GM23338 (cell line): ENCODE measurements at regions not wholly inside any gene's neighbourhood (a gene's known extent, or its start where the extent isn't known, plus 50 kb on each side); places are given as distances from the start of the nearest gene placed in this dataset.

ENCODE experiments used
- ATAC-seq: fragments of 200-7000 bp; cut with Tn5 transposase; 3 replicates; pipeline ENCODE4 v1.9.1; 2020
- DNase-seq: peaks from one replicate; pipeline ENCODE4 v3.0.0-alpha.2; 2015; ENCODE audit warnings: low spot score
- H2AFZ ChIP-seq: fragments of 200-600 bp; sonication (generic); 2 replicates; pipeline ENCODE4 v1.8.0; 2016; ENCODE audit warnings: antibody characterized with exemption, mild to moderate bottlenecking, moderate library complexity
- H3F3A ChIP-seq: fragments of 200-600 bp; sonication (generic); replicated peaks from 2 replicates; pipeline ENCODE4 v1.8.0; 2017; ENCODE audit warnings: antibody characterized with exemption, mixed run types, low read depth
- H3K27ac ChIP-seq: fragments of 200-600 bp; sonication (generic); 2 replicates; pipeline ENCODE4 v1.6.1; 2016; ENCODE audit warnings: low read depth
- H3K27me3 ChIP-seq: fragments of 200-600 bp; sonication (generic); 2 replicates; pipeline ENCODE4 v1.8.0; 2016; ENCODE audit warnings: mild to moderate bottlenecking, mixed run types, moderate library complexity; ENCODE audit not compliant: insufficient read depth
- H3K36me3 ChIP-seq: fragments of 200-600 bp; sonication (generic); 2 replicates; pipeline ENCODE4 v1.8.0; 2016; ENCODE audit warnings: mild to moderate bottlenecking; ENCODE audit not compliant: insufficient read depth
- H3K4me1 ChIP-seq: fragments of 200-600 bp; sonication (generic); 2 replicates; pipeline ENCODE4 v1.8.0; 2016; ENCODE audit warnings: mild to moderate bottlenecking, moderate library complexity; ENCODE audit not compliant: insufficient read depth
- H3K4me2 ChIP-seq: fragments of 200-600 bp; sonication (generic); 2 replicates; pipeline ENCODE4 v1.7.1; 2017; ENCODE audit warnings: mixed run types
- H3K4me3 ChIP-seq: fragments of 200-600 bp; sonication (generic); 2 replicates; pipeline ENCODE4 v1.6.1; 2016; ENCODE audit warnings: mixed run types
- H3K79me2 ChIP-seq: fragments of 200-600 bp; sonication (generic); replicated peaks from 2 replicates; pipeline ENCODE4 v1.8.0; 2017; ENCODE audit warnings: mild to moderate bottlenecking; ENCODE audit not compliant: insufficient read depth
- H3K9me2 ChIP-seq: fragments of 200-600 bp; sonication (generic); 2 replicates; pipeline ENCODE4 v1.8.0; 2017; ENCODE audit not compliant: insufficient read depth
- H4K20me1 ChIP-seq: fragments of 200-600 bp; sonication (generic); replicated peaks from 2 replicates; pipeline ENCODE4 v1.8.0; 2017; ENCODE audit warnings: mild to moderate bottlenecking; ENCODE audit not compliant: insufficient read depth
- H3K27ac Mint-ChIP-seq: 2 replicates; pipeline ENCODE4 v1.8.0; 2020; ENCODE audit warnings: inconsistent platforms, mild to moderate bottlenecking, moderate library complexity, mixed read lengths
- H3K27me3 Mint-ChIP-seq: 3 replicates; pipeline ENCODE4 v1.8.0; 2022; ENCODE audit warnings: low read depth, mild to moderate bottlenecking, moderate library complexity, mixed read lengths, inconsistent platforms; ENCODE audit not compliant: insufficient read depth, poor library complexity
- H3K36me3 Mint-ChIP-seq: 3 replicates; pipeline ENCODE4 v1.8.0; 2021; ENCODE audit warnings: low read depth, mild to moderate bottlenecking, inconsistent platforms, moderate library complexity, mixed read lengths
- H3K4me1 Mint-ChIP-seq: 3 replicates; pipeline ENCODE4 v1.8.0; 2020; ENCODE audit warnings: mild to moderate bottlenecking, inconsistent platforms, mixed read lengths
- H3K4me3 Mint-ChIP-seq: 3 replicates; pipeline ENCODE4 v1.8.0; 2021; ENCODE audit warnings: moderate library complexity, mild to moderate bottlenecking, inconsistent platforms, mixed read lengths
- H3K9me3 Mint-ChIP-seq: 3 replicates; pipeline ENCODE4 v1.8.0; 2020; ENCODE audit warnings: moderate library complexity, mild to moderate bottlenecking, inconsistent platforms, mixed read lengths
- CREB1 ChIP-seq: fragments of 250-450 bp; sonication (Bioruptor Pico); IDR thresholded peaks from 2 replicates; pipeline ENCODE4 v1.5.0; 2020; ENCODE audit warnings: low read depth, mild to moderate bottlenecking, moderate library complexity
- ETS1 ChIP-seq: IDR thresholded peaks from 2 replicates; pipeline ENCODE4 v1.6.1; 2016; ENCODE audit warnings: antibody characterized with exemption
- EZH2 ChIP-seq: fragments of 200-600 bp; sonication (generic); IDR thresholded peaks from one replicate; pipeline ENCODE4 v1.8.0; 2017; ENCODE audit warnings: antibody characterized with exemption, mild to moderate bottlenecking, low read depth; ENCODE audit not compliant: unreplicated experiment
- EZH2phosphoT487 ChIP-seq: fragments of 200-600 bp; sonication (generic); IDR thresholded peaks from one replicate; pipeline ENCODE4 v1.8.1; 2018; ENCODE audit warnings: antibody characterized with exemption; ENCODE audit not compliant: unreplicated experiment
- JUNB ChIP-seq: IDR thresholded peaks from one replicate; pipeline ENCODE4 v1.6.1; 2016; ENCODE audit warnings: antibody characterized with exemption; ENCODE audit not compliant: unreplicated experiment
- NANOG ChIP-seq: IDR thresholded peaks from 2 replicates; pipeline ENCODE4 v1.6.1; 2016; ENCODE audit warnings: antibody characterized with exemption, borderline replicate concordance
- POLR2AphosphoS5 ChIP-seq: IDR thresholded peaks from 2 replicates; pipeline ENCODE4 v1.6.1; 2016; ENCODE audit warnings: antibody characterized with exemption, low read depth
- STAT1 ChIP-seq: IDR thresholded peaks from one replicate; pipeline ENCODE4 v1.6.1; 2016; ENCODE audit warnings: antibody characterized with exemption; ENCODE audit not compliant: unreplicated experiment
- ZNF114 ChIP-seq: fragments of 250-450 bp; sonication (Bioruptor Pico); IDR thresholded peaks from 2 replicates; pipeline ENCODE4 v1.5.0; 2020; ENCODE audit warnings: mild to moderate bottlenecking, moderate library complexity
- ZNF331 ChIP-seq: fragments of 250-450 bp; sonication (Bioruptor Pico); IDR thresholded peaks from 2 replicates; pipeline ENCODE4 v1.5.0; 2020; ENCODE audit warnings: low read depth, mild to moderate bottlenecking, moderate library complexity
- ZNF462 ChIP-seq: fragments of 250-450 bp; sonication (Bioruptor Pico); IDR thresholded peaks from 2 replicates; pipeline ENCODE4 v1.5.0; 2020; ENCODE audit warnings: mild to moderate bottlenecking, moderate library complexity
- TF ChIP-seq, protein P1 (sequence below): IDR thresholded peaks from one replicate; pipeline ENCODE4 v1.6.1; 2018; ENCODE audit warnings: antibody characterized with exemption; ENCODE audit not compliant: unreplicated experiment
- TF ChIP-seq, protein P2 (sequence below), 2 experiments: fragments of 200-600 bp in 1 of 2; sonication (generic) in 1 of 2; conservative IDR thresholded peaks; 2 replicates each; pipeline versions ENCODE4 v1.5.1 to v1.6.1; 2016 to 2017; ENCODE audit warnings: antibody characterized with exemption in 2 of 2, low read depth in 2 of 2, mild to moderate bottlenecking in 2 of 2, moderate library complexity in 1 of 2

GRCh38 chr9:29656641-29657406 is 2083.5 kb upstream of the C9orf72 start:
- no peak overlapping the region for H3K4me2 ChIP-seq
- H3K27me3 ChIP-seq, result no peaks in the 10 kb centered on the region
- ATAC-seq (no peak), DNase-seq (no peak)
- no peak for TF ChIP-seq EZH2
- no peak for TF ChIP-seq ZNF331 (CRISPR knock-in tag)
- TF ChIP-seq CREB1, result no peak
- no peak for TF ChIP-seq NANOG
- TF ChIP-seq STAT1, result no peak
- no peak for TF ChIP-seq JUNB
- TF ChIP-seq, protein P1, sequence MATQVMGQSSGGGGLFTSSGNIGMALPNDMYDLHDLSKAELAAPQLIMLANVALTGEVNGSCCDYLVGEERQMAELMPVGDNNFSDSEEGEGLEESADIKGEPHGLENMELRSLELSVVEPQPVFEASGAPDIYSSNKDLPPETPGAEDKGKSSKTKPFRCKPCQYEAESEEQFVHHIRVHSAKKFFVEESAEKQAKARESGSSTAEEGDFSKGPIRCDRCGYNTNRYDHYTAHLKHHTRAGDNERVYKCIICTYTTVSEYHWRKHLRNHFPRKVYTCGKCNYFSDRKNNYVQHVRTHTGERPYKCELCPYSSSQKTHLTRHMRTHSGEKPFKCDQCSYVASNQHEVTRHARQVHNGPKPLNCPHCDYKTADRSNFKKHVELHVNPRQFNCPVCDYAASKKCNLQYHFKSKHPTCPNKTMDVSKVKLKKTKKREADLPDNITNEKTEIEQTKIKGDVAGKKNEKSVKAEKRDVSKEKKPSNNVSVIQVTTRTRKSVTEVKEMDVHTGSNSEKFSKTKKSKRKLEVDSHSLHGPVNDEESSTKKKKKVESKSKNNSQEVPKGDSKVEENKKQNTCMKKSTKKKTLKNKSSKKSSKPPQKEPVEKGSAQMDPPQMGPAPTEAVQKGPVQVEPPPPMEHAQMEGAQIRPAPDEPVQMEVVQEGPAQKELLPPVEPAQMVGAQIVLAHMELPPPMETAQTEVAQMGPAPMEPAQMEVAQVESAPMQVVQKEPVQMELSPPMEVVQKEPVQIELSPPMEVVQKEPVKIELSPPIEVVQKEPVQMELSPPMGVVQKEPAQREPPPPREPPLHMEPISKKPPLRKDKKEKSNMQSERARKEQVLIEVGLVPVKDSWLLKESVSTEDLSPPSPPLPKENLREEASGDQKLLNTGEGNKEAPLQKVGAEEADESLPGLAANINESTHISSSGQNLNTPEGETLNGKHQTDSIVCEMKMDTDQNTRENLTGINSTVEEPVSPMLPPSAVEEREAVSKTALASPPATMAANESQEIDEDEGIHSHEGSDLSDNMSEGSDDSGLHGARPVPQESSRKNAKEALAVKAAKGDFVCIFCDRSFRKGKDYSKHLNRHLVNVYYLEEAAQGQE, result no peak
- TF ChIP-seq, protein P2, sequence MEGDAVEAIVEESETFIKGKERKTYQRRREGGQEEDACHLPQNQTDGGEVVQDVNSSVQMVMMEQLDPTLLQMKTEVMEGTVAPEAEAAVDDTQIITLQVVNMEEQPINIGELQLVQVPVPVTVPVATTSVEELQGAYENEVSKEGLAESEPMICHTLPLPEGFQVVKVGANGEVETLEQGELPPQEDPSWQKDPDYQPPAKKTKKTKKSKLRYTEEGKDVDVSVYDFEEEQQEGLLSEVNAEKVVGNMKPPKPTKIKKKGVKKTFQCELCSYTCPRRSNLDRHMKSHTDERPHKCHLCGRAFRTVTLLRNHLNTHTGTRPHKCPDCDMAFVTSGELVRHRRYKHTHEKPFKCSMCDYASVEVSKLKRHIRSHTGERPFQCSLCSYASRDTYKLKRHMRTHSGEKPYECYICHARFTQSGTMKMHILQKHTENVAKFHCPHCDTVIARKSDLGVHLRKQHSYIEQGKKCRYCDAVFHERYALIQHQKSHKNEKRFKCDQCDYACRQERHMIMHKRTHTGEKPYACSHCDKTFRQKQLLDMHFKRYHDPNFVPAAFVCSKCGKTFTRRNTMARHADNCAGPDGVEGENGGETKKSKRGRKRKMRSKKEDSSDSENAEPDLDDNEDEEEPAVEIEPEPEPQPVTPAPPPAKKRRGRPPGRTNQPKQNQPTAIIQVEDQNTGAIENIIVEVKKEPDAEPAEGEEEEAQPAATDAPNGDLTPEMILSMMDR (conservative IDR thresholded peaks at IDR 0.05; ENCODE audit: low read depth in 2 of 2), result no peak
- TF ChIP-seq EZH2phosphoT487, result no peak
- TF ChIP-seq ZNF462 (CRISPR knock-in tag), result no peak
- no peak for TF ChIP-seq ETS1
- TF ChIP-seq POLR2AphosphoS5, result no peak
- no peak for TF ChIP-seq ZNF114
- no peaks in the 10 kb centered on the region for H3K36me3 ChIP-seq
- H3K4me1 ChIP-seq, result no peaks in the 10 kb centered on the region
- H3K27ac ChIP-seq, result no peak overlapping the region
- Mint-ChIP-seq H3K4me3 (no peak overlapping the region), H3K4me1 (no peaks in the 10 kb centered on the region), H3K9me3 (no peaks in the 10 kb centered on the region), H3K27ac (no peak overlapping the region), H3K36me3 (no peaks in the 10 kb centered on the region), H3K27me3 (no peaks in the 10 kb centered on the region)
- H3K4me3 ChIP-seq, result no peak overlapping the region
- no peaks in the 10 kb centered on the region for H3F3A ChIP-seq
- no peaks in the 10 kb centered on the region for H4K20me1 ChIP-seq
- H3K79me2 ChIP-seq, result no peaks in the 10 kb centered on the region
- H2AFZ ChIP-seq, result no peak overlapping the region
- no peaks in the 10 kb centered on the region for H3K9me2 ChIP-seq
